Right atrium auricular region (tissue), 2 donors: ENCODE measurements at regions not wholly inside any gene's neighbourhood (a gene's known extent, or its start where the extent isn't known, plus 50 kb on each side); places are given as distances from the start of the nearest gene placed in this dataset.

Source experiments
- DNase-seq: peaks from one replicate; pipeline ENCODE4 v3.0.0-alpha.2; 2019; ENCODE audit warnings: low spot score
- H3K27ac ChIP-seq, 2 donors: fragments of 200-600 bp; sonication (generic); 1 replicate in 1 of 2; 2 replicates in 1 of 2; pipeline ENCODE4 v1.5.1; 2016 to 2019
- H3K27me3 ChIP-seq, 2 donors: fragments of 200-600 bp; sonication (generic); one replicate each; pipeline versions ENCODE4 v1.5.1 to v1.6.0; 2017 to 2019
- H3K36me3 ChIP-seq: fragments of 200-600 bp; sonication (generic); one replicate; pipeline ENCODE4 v1.5.1; 2016
- H3K4me1 ChIP-seq, 2 donors: fragments of 200-600 bp; sonication (generic); one replicate each; pipeline versions ENCODE4 v1.5.1 to v1.6.0; 2017 to 2019
- H3K4me3 ChIP-seq, 2 donors: fragments of 200-600 bp; sonication (generic); 1 replicate in 1 of 2; 2 replicates in 1 of 2; pipeline ENCODE4 v1.5.1; 2017 to 2019; ENCODE audit warnings: mild to moderate bottlenecking in 1 of 2, moderate library complexity in 1 of 2
- H3K9me3 ChIP-seq, 2 donors: fragments of 200-600 bp; sonication (generic); one replicate each; pipeline ENCODE4 v1.5.1; 2019
- TF ChIP-seq, protein P1 (sequence below), 2 donors: fragments of 200-600 bp; sonication (generic); IDR thresholded peaks; one replicate each; pipeline ENCODE4 v1.5.1; 2019; ENCODE audit warnings: antibody characterized with exemption in 2 of 2

DNA sequence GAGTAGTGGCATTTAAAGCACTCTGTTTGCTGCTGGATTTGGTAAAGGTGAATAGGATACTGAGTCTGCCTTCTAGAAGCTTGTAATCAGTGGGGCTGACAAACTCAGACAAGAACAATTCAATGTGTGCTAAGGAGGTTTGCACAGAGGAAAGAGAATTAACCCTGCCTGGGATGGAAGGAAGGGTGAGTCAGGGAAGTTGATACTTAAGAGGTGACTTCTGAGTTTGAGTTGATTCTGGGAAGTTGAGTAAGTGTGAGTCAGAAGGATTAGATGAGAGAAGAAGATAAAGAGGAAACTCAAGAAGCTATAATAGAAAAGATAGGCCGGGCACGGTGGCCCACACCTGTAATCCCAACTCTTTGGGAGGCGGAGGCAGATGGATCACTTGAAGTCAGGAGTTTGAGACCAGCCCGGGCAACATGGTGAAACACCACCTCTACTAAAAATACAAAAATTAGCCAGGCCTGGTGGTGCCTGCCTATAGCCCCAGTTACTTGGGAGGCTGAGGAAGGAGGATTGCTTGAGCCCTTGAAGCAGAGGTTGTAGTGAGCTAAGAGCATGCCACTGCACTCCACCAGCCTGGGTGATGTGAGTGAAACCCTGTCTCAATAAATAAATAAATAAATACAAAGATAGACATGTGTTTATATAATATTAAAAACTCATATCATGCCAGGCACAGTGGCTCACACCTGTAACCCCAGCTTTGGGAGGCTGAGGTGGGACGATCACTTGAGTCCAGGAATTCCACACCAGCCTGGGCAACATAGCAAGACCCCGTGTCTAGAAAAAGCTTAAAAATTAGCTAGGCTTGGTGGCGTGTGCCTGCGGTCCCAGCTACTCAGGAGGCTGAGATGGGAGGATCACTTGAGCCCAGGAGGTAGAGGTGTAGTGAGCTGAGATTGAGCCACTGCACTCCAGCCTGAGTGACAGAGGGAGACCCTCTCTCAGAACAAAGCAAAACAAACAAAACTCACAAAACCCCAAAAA, 126.8 kb upstream of the CPM start:
- Histone ChIP-seq H3K27ac (no peak overlapping the region), H3K9me3 (no peaks in the 10 kb centered on the region), H3K27me3 (no peaks in the 10 kb centered on the region), H3K4me1 (no peaks in the 10 kb centered on the region), H3K4me3 (no peak overlapping the region), H3K36me3 (no peaks in the 10 kb centered on the region)
- TF ChIP-seq, protein P1, sequence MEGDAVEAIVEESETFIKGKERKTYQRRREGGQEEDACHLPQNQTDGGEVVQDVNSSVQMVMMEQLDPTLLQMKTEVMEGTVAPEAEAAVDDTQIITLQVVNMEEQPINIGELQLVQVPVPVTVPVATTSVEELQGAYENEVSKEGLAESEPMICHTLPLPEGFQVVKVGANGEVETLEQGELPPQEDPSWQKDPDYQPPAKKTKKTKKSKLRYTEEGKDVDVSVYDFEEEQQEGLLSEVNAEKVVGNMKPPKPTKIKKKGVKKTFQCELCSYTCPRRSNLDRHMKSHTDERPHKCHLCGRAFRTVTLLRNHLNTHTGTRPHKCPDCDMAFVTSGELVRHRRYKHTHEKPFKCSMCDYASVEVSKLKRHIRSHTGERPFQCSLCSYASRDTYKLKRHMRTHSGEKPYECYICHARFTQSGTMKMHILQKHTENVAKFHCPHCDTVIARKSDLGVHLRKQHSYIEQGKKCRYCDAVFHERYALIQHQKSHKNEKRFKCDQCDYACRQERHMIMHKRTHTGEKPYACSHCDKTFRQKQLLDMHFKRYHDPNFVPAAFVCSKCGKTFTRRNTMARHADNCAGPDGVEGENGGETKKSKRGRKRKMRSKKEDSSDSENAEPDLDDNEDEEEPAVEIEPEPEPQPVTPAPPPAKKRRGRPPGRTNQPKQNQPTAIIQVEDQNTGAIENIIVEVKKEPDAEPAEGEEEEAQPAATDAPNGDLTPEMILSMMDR (IDR thresholded peaks at IDR 0.05) = no peak
- DNase-seq = no peak

DNA sequence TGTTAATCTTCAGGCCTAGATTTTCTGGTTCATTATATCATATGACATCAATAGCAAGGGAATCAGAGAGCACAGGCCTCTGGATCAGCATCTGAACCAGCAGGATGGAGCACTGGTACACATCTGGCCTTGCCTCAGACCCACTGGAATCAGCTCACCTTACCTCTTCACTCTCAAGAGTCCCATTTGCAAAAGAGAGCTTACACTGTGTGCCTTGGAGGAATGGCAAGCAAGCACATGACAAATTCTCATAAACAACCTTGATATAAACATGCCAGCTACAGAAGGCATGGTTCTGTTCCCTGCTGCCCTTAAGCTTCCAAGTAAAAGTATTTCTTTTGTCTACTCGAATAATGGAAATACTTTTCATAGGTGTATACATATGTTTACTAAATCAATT, 128.6 kb upstream of the CPM start:
- no peak overlapping the region for H3K4me3 ChIP-seq
- no peak overlapping the region for H3K27ac ChIP-seq
- no peak for DNase-seq
- TF ChIP-seq, protein P1 (IDR thresholded peaks at IDR 0.05) = no peak
- peaks cover 0 to under 1% of the 10 kb centered on the region in 2 donors for H3K4me1 ChIP-seq
- H3K9me3 ChIP-seq = no peaks in the 10 kb centered on the region
- no peaks in the 10 kb centered on the region for H3K36me3 ChIP-seq
- H3K27me3 ChIP-seq = no peaks in the 10 kb centered on the region

DNA sequence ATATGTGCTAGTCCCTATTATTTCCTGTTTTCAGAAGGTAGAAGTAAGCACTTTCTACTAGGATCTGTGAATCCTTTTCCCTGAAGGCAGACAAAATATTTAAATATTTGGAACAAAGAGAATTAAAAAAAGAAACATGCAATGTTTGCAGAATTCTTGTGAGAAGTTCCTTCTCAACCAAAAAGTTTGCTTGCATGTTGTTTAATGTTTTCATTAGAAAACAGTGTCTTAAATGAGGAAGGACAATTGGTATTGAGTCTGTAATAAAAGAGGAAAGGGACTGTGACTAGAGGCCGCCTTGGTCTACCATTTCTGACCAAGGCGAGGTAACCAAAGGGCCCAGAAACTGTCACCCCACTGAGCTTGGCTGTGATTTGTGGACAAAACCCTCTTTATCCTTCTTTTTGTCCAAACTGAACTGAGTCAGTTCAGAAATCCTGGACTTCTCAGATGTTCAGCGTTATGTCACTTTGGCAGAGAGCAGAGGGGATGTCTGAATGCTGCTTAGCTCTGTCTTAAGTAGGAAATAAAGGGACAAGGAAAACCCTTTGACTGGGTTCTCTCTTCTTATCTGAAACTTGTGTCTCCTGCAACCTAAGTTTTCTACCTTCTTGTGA, 129.8 kb upstream of the CPM start:
- H3K9me3 ChIP-seq = no peaks in the 10 kb centered on the region
- H3K36me3 ChIP-seq = no peaks in the 10 kb centered on the region
- H3K4me1 ChIP-seq = peaks cover 0 to 6% of the 10 kb centered on the region in 2 donors
- H3K27ac ChIP-seq = peak overlapping the region in 1 of 2 donors; percentile 22
- DNase-seq = no peak
- H3K27me3 ChIP-seq = no peaks in the 10 kb centered on the region
- H3K4me3 ChIP-seq = no peak overlapping the region
- TF ChIP-seq, protein P1 (IDR thresholded peaks at IDR 0.05) = no peak

DNA sequence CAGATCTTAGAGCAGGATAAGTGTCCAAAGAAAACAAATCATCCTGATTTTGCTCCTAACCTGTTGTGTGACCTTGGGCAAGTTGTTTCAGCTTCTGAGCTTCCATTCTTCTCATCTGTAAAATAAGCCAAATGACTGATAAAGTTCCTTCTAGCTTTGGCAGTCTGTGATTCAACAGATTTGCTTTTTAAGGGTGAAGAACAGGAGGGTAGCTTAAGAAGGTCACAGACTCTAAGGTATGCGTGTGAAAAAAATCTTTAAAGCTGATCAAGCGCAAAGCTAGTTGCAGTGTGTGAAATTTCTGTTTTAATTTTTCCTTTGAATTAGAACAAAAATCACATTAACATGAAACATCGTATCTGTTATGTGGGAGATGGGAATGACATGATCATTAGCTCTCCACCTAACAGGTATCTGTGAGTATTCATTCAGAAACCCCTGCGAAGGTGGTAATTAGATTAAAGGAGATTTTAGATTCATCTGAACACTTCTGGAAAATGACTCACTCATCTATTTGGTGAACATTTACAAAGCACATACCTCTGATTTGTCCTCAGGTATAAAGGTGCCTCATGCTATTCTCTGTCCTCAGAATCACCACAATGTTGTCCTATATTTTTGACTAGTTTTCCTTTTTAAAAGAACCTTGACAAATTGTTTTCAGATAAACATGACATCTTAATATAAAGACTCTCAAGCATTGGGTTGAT, 131.9 kb upstream of the CPM start:
- H3K36me3 ChIP-seq = no peaks in the 10 kb centered on the region
- H3K27ac ChIP-seq = no peak overlapping the region
- DNase-seq = no peak
- H3K4me1 ChIP-seq = peaks cover 0 to 6% of the 10 kb centered on the region in 2 donors
- H3K27me3 ChIP-seq = no peaks in the 10 kb centered on the region
- H3K9me3 ChIP-seq = no peaks in the 10 kb centered on the region
- TF ChIP-seq, protein P1 (IDR thresholded peaks at IDR 0.05) = no peak
- no peak overlapping the region for H3K4me3 ChIP-seq

DNA sequence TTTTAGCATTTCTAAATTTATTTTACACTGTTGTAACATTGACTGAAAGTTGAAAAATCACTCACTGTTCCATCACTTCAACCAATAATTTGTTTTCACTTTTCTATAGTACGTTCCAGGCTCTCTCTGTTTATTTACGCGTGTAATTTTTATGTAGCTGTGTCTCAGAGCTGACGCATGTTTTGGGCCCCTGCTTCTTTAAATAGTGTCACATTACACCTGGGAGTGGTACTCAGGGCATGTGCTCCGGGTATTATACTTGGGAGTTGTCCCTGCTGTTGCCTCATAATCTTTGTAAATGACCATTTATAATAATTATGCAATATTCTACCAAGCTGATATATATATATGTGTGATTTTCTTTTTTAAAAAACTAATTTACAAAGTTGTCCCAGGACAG, 132.8 kb upstream of the CPM start:
- Histone ChIP-seq H3K27ac (no peak overlapping the region), H3K9me3 (no peaks in the 10 kb centered on the region), H3K4me1 (peaks cover 0 to 6% of the 10 kb centered on the region in 2 donors), H3K27me3 (no peaks in the 10 kb centered on the region), H3K4me3 (no peak overlapping the region), H3K36me3 (no peaks in the 10 kb centered on the region)
- DNase-seq = no peak
- TF ChIP-seq, protein P1 (IDR thresholded peaks at IDR 0.05) = no peak
